ENCODE measurements at regions not wholly inside any gene's neighbourhood (a gene's known extent, or its start where the extent isn't known, plus 50 kb on each side); places are given as distances from the start of the nearest gene placed in this dataset.

DNA sequence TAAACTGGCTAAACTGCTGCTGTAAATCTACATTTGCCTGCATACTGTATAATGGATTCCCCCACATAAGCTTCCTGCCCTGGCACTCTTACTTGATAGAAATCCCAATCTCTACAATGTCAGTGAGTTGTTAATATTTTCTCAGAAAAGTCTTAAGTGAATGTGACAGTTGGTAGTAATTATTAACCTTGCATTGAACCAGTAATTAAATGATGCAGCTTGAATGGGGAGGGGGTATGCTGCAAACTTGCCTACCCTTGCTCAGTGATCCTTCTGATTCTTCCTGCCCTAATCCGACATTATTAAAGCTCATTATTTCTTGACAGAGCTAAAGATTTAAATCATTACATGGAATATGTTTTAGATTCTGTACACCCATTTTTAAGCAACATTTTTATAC is 119.0 kb upstream of the CDH7 start:
- no peaks in the 10 kb centered on the region for H3K9me2 ChIP-seq (replicated peaks; ENCODE audit: insufficient read depth, low read length)
- no peak for TF ChIP-seq EZH2phosphoT487 (conservative IDR thresholded peaks at IDR 0.05; ENCODE audit: low read length)
- TF ChIP-seq, protein P1, sequence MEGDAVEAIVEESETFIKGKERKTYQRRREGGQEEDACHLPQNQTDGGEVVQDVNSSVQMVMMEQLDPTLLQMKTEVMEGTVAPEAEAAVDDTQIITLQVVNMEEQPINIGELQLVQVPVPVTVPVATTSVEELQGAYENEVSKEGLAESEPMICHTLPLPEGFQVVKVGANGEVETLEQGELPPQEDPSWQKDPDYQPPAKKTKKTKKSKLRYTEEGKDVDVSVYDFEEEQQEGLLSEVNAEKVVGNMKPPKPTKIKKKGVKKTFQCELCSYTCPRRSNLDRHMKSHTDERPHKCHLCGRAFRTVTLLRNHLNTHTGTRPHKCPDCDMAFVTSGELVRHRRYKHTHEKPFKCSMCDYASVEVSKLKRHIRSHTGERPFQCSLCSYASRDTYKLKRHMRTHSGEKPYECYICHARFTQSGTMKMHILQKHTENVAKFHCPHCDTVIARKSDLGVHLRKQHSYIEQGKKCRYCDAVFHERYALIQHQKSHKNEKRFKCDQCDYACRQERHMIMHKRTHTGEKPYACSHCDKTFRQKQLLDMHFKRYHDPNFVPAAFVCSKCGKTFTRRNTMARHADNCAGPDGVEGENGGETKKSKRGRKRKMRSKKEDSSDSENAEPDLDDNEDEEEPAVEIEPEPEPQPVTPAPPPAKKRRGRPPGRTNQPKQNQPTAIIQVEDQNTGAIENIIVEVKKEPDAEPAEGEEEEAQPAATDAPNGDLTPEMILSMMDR (IDR thresholded peaks at IDR 0.05; ENCODE audit: insufficient read depth, low read length, poor library complexity, severe bottlenecking) = no peak
- H2AFZ ChIP-seq (ENCODE audit: low read depth, low read length, severe bottlenecking) = no peak overlapping the region
- no peaks in the 10 kb centered on the region for H3K27me3 ChIP-seq (ENCODE audit: low read length)
- H3K79me2 ChIP-seq (ENCODE audit: insufficient read depth, low read length) = no peaks in the 10 kb centered on the region
- no peaks in the 10 kb centered on the region for H4K20me1 ChIP-seq (ENCODE audit: low read depth, low read length)
- no peak overlapping the region for H3K4me3 ChIP-seq (ENCODE audit: insufficient read depth, low read length, poor library complexity, severe bottlenecking)
- no peak overlapping the region for H3K27ac ChIP-seq (ENCODE audit: low read depth, low read length)
- no peaks in the 10 kb centered on the region for H3K36me3 ChIP-seq (ENCODE audit: low read length)
- no peaks in the 10 kb centered on the region for H3K9me3 ChIP-seq (ENCODE audit: insufficient read depth, low read length)
- no peak overlapping the region for H3K9ac ChIP-seq (ENCODE audit: low read length)
- no peak overlapping the region for H3K4me2 ChIP-seq (ENCODE audit: low read depth, low read length, poor library complexity, severe bottlenecking)
- no peaks in the 10 kb centered on the region for H3F3A ChIP-seq (ENCODE audit: insufficient read depth)

DNA sequence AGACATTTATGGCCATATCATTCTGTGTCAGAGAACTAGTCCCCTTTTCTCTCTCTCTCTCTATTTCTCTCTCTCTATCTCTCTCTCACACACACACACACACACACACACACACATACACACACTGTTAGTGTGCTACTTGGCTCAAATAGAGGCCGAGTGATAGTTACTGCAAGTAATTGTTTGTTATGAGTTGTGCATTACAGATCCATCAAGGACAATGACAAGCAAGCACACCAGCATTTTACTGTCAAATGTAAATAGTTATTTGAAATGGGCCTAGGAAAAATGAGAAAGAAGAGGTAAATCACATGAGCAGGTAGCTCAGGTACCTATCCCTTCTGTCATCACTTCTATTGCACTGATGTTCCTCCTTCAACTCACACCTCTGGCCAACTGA is 122.4 kb upstream of the CDH7 start:
- Histone ChIP-seq H3K4me2 (ENCODE audit: low read depth, low read length, poor library complexity, severe bottlenecking) (no peak overlapping the region), H3K9me2 (replicated peaks; ENCODE audit: insufficient read depth, low read length) (no peaks in the 10 kb centered on the region), H3K36me3 (ENCODE audit: low read length) (no peaks in the 10 kb centered on the region), H3K79me2 (ENCODE audit: insufficient read depth, low read length) (no peaks in the 10 kb centered on the region), H3K9me3 (ENCODE audit: insufficient read depth, low read length) (no peaks in the 10 kb centered on the region), H4K20me1 (ENCODE audit: low read depth, low read length) (no peaks in the 10 kb centered on the region), H3K4me3 (ENCODE audit: insufficient read depth, low read length, poor library complexity, severe bottlenecking) (no peak overlapping the region), H3F3A (ENCODE audit: insufficient read depth) (no peaks in the 10 kb centered on the region), H2AFZ (ENCODE audit: low read depth, low read length, severe bottlenecking) (no peak overlapping the region), H3K27me3 (ENCODE audit: low read length) (no peaks in the 10 kb centered on the region), H3K27ac (ENCODE audit: low read depth, low read length) (no peak overlapping the region), H3K9ac (ENCODE audit: low read length) (no peak overlapping the region)
- TF ChIP-seq, protein P1 (IDR thresholded peaks at IDR 0.05; ENCODE audit: insufficient read depth, low read length, poor library complexity, severe bottlenecking) = no peak
- TF ChIP-seq EZH2phosphoT487 (conservative IDR thresholded peaks at IDR 0.05; ENCODE audit: low read length) = no peak

DNA sequence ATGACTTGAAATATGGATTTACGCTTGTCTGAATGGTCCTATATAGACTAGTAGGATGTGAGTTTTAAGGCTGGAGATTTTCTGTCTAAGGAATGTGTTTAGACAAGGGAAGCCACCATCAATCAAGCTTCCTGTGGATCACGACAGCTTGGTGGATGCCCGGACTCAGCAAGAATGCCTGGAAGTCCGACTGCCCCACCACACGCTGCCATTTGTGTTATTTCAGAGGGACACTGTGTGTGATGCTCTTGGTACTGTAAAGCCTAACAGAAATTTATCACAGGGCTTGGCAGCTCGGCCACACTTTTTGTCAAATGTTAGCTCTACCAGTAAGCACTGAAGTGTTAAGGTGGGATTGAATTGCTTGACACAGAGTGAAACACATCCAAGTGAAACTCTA is 127.1 kb upstream of the CDH7 start:
- no peak for TF ChIP-seq EZH2phosphoT487 (conservative IDR thresholded peaks at IDR 0.05; ENCODE audit: low read length)
- TF ChIP-seq, protein P1 (IDR thresholded peaks at IDR 0.05; ENCODE audit: insufficient read depth, low read length, poor library complexity, severe bottlenecking) = no peak
- no peaks in the 10 kb centered on the region for H3K27me3 ChIP-seq (ENCODE audit: low read length)
- H3K36me3 ChIP-seq (ENCODE audit: low read length) = no peaks in the 10 kb centered on the region
- H2AFZ ChIP-seq (ENCODE audit: low read depth, low read length, severe bottlenecking) = no peak overlapping the region
- no peak overlapping the region for H3K9ac ChIP-seq (ENCODE audit: low read length)
- H3K4me3 ChIP-seq (ENCODE audit: insufficient read depth, low read length, poor library complexity, severe bottlenecking) = no peak overlapping the region
- H3K9me3 ChIP-seq (ENCODE audit: insufficient read depth, low read length) = no peaks in the 10 kb centered on the region
- no peaks in the 10 kb centered on the region for H3K79me2 ChIP-seq (ENCODE audit: insufficient read depth, low read length)
- H3F3A ChIP-seq (ENCODE audit: insufficient read depth) = no peaks in the 10 kb centered on the region
- no peak overlapping the region for H3K4me2 ChIP-seq (ENCODE audit: low read depth, low read length, poor library complexity, severe bottlenecking)
- H3K27ac ChIP-seq (ENCODE audit: low read depth, low read length) = no peak overlapping the region
- no peaks in the 10 kb centered on the region for H3K9me2 ChIP-seq (replicated peaks; ENCODE audit: insufficient read depth, low read length)
- no peaks in the 10 kb centered on the region for H4K20me1 ChIP-seq (ENCODE audit: low read depth, low read length)

DNA sequence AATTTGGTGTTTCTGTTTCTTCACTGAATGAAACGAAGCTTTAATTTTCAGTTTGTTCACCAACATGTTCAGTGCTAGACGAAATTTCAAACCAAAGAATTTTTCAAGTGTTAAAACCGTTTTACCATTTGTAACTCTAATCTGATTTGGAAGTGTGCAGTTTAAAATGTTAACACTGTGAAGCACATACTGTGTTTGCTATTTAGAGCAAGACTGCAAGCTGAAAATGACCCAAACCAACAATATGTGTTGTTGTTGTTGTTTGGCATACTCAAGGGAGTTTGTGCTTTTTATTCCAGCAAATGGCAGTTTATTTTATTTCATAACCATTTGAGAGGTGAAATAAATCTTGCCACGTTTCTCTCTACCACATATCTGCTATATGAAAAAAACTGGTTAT is 128.4 kb upstream of the CDH7 start:
- H4K20me1 ChIP-seq (ENCODE audit: low read depth, low read length) = no peaks in the 10 kb centered on the region
- H3F3A ChIP-seq (ENCODE audit: insufficient read depth) = no peaks in the 10 kb centered on the region
- H3K36me3 ChIP-seq (ENCODE audit: low read length) = no peaks in the 10 kb centered on the region
- H3K4me2 ChIP-seq (ENCODE audit: low read depth, low read length, poor library complexity, severe bottlenecking) = no peak overlapping the region
- H3K9ac ChIP-seq (ENCODE audit: low read length) = no peak overlapping the region
- H3K9me2 ChIP-seq (replicated peaks; ENCODE audit: insufficient read depth, low read length) = no peaks in the 10 kb centered on the region
- no peak overlapping the region for H3K27ac ChIP-seq (ENCODE audit: low read depth, low read length)
- no peak for TF ChIP-seq EZH2phosphoT487 (conservative IDR thresholded peaks at IDR 0.05; ENCODE audit: low read length)
- TF ChIP-seq, protein P1 (IDR thresholded peaks at IDR 0.05; ENCODE audit: insufficient read depth, low read length, poor library complexity, severe bottlenecking) = no peak
- no peaks in the 10 kb centered on the region for H3K79me2 ChIP-seq (ENCODE audit: insufficient read depth, low read length)
- no peaks in the 10 kb centered on the region for H3K9me3 ChIP-seq (ENCODE audit: insufficient read depth, low read length)
- H2AFZ ChIP-seq (ENCODE audit: low read depth, low read length, severe bottlenecking) = no peak overlapping the region
- H3K27me3 ChIP-seq (ENCODE audit: low read length) = no peaks in the 10 kb centered on the region
- no peak overlapping the region for H3K4me3 ChIP-seq (ENCODE audit: insufficient read depth, low read length, poor library complexity, severe bottlenecking)

Data from SU-DHL-6 (cell line).